DLD1 (cell line): ENCODE measurements at regions not wholly inside any gene's neighbourhood (a gene's known extent, or its start where the extent isn't known, plus 50 kb on each side); places are given as distances from the start of the nearest gene placed in this dataset.
"Not testable (repeated sequence)": the region's sequence is repeated elsewhere in the genome, so short reads cannot be mapped to it uniquely, and the experiment has no call there.

Source experiments
- in situ Hi-C: cut with HindIII; loops from 2 replicates; pipeline ENCODE4 v1.10.0; 2017; ENCODE audit warnings: low sequenced_read_pairs

DNA sequence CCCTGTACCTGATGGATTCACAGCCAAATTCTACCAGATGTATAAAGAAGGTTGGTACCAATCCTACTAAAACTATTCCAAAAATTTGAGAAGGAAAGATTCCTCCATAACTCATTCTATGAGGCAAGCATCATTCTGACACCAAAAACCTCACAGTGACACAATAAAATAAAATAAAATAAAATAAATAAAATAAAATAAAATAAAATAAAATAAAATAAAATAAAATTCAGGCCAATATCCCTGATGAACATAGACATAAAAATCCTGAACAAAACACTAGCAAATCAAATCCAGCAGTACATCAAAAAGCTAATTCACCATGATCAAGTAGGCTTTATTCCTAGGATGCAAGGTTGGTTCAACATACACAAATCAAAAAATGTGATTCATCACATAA is 108.1 kb downstream of the PROX1 start:
- in situ Hi-C loops, result not testable (repeated sequence)

DNA sequence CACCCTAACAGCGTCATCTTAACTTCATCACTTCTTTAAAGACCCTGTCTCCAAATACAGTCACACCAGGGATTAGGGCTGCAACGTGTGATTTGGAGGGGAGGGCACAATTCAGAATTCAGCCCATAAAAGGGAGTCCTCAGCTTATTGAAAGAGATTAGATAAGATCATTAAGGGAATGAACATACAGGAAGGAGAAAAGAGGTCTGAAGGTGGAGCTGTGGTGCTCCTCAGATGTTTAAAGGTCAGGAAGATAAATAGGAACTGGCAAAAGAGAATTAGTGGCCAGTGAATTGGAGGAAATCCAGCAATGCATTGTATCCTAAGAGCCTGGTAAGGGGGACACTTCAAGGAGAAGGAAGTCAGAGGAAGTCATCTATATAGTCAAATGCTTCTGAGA is 113.5 kb downstream of the PROX1 start:
- in situ Hi-C loops, result no loop called here

DNA sequence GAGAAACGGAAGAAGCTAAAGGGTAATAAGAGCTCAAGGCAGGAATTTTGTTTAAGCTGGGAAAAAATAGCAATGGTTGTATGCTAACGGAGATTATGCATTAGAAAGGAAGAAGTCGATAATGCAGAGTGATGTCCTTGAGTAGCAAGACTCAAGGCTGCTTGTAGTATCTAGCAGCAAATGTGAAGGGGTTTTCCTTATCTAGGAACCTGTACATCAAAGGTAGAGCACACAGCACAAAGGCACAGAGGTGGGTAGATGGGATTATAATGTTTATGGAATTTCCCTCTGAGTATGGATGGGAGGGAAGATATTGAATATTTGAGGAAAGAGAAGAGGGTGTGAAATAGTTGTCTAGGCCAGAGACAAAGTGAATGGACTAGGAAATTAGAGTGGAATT is 114.1 kb downstream of the PROX1 start:
- in situ Hi-C loops, result no loop called here

DNA sequence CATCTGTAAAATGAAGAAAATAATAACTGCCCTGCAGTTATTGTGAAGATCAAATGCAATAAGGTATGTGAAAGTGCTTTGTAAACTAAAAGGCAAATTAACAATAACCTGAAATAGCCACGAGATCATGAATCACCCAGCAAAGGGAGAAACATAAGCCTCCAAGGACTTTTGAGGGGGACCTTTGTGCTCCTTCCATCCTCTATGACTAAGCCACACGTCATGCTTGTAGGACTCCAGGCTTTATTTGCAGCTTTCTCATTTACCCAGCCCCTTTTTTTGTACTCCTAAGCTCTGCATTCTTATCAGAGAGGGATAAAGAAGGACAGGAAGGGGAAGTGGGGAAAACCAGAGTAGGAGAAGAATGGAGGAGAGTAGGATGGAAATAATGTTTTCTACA is 115.1 kb downstream of the PROX1 start:
- in situ Hi-C loops, result no loop called here

DNA sequence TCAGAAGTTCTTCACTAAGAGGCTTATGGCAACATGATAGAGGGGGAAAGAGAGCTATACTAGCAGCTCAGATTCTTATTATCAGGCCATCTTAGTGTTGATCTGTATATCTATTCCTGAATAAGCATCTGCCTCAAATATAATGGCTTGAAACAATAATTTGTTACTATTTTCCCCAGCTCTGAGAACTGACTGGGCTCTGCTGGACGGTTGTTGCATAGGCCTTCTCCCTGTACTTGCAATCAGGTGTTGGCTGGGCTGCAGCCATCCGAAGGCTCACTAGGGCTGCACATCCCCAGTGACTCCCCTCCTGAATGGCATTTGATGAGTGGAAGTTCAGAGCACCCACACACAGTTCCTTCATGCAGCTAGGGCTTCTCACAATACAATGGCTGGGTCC is 116.0 kb downstream of the PROX1 start:
- in situ Hi-C loops, result no loop called here

DNA sequence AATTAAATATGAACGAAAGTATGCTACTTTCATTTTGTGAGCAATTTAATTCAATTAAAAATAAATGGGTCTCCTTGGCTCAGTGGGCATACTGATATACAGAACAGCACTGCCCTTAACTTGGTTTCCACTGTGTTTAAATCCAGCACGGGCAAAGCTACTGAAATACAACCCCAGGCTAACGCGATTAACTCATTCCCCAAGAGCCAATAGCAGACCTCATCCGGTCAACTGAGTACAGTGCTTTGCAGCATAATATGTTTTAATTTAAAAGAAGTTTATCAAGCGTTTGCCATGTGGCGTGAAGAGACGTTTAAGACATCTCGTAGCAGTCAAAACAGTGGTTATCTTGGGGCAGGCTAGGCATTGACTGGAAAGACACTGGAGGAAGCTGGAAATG is 118.6 kb downstream of the PROX1 start:
- in situ Hi-C loops, result no loop called here

DNA sequence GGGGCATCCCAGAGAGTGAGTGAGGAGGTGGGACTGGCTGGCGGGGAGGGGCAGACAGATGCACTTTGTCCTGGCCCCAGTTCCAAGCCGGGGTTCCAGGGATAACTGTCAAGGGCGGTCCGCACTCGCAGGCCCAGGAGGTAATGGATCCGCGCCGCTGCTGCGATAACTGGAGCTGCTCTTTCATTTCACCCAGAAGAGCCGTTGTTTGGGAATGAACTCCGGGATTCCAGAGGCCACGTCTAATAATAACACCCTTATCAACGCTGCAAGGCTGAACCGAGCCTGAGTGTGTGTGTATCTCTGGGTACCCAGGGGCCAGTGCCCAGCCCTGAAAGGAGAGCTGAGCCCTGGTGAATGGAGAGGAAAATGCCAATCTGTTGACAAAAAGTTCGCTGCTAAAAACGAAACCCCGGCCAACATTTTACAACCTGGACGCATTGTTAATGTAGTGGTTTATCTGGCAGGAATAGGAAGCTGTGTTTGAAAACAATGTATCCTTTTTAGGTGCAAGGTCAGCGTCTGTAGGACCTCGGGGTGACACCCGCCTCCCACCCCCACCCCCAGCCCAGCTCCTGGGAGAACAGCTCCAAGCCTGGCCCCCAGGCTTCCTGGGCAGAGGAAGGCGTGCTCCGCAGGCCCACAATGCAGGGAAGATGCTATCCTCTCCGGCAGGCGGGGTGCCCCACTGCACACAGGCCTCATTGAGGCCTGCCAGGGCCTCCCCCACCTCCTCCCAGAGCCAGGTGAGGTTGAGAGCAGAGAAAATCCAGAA is 119.7 kb downstream of the PROX1 start:
- in situ Hi-C loops, result no loop called here

DNA sequence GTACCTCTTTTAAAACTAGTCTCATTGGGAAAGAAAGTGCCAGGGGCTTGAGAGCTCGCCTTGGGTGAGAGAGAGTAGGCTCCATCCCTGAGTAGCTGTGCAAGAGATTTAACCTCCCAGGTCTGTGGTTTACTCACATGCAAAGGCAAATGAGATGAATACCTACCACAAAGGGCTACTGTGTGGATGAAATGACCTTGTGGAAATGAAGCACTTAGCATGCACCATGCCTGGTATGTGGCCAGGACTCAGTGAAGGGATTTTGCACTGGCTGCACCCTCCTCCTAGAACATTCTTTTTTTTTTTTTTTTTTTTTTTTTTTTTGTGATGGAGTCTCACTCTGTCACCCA is 120.3 kb downstream of the PROX1 start:
- in situ Hi-C loops, result no loop called here

DNA sequence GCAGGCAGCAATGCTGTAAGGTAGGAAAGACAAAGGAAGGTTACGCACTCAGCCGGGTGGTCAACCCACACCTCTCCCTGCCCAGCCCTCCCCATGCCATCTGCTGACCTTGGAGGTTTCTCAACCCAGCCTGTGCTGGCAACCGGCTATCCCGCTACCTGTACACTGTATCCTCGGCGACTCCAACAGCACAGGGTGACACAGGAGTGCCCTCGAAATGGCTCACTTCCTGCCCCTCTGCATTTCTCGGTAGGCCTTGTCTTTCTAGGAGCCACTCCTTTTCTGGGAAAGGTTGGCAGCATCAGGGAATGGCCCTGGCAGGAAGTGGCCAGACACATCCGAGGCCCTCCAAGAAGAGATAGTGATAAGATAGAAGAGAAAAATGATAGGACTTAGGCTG is 124.0 kb downstream of the PROX1 start:
- in situ Hi-C loops, result no loop called here

DNA sequence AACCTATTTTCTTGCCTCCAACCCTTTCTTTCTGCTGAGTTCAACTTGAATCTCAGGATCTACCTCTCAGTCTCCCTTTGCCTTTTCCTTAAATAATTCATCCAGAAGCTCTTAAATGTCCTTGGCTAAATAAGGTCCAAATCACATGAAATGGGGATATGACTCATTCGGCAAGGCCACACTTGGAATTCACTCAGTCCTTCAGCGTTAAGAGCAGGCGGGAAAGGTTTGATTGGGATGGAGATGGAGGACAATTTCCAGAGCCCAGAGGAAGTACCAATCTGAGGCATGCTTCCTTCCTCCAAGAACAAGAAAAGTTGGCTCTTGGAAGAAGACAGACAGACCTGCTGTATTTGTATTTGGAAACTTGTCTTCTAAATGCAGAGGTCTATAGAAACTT is 128.5 kb downstream of the PROX1 start:
- in situ Hi-C loops, result no loop called here

DNA sequence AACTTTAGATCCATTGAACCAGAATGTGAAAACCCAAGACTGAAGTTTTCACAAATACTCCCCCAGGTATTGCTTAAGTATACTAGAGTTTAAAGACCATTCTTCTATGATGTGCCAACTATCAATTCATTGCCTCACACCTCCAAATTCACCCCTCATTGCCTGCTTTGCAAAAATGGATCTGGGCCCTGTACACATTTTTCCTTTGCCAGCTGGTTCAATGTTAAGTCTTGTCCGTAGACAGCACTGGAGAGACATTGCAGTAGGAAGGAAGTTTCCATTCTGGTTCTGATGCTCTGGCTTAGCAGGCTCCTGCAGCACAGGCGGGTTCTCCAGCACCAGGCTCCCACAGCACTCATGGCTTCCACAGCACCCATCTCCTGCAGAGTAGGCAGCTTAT is 130.0 kb downstream of the PROX1 start:
- in situ Hi-C loops, result no loop called here

DNA sequence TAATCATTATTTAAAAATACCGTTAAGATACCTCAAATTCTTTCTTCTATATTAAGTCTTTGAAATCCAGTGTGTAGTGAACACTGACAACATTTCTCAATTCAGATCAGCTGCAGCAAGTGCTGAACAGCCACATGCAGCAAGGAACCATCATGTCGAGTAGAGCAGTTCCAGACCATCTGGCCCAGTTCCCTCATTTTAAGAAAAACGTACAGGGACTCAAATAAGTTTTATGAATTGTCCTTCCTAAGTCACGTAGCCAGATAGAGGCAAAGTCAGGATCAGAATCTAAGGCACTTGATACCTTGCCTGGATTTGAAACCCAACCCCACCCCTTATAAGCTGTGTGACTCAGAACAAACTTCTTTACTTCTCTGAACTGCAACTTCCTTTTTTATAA is 132.4 kb downstream of the PROX1 start:
- in situ Hi-C loops, result no loop called here

DNA sequence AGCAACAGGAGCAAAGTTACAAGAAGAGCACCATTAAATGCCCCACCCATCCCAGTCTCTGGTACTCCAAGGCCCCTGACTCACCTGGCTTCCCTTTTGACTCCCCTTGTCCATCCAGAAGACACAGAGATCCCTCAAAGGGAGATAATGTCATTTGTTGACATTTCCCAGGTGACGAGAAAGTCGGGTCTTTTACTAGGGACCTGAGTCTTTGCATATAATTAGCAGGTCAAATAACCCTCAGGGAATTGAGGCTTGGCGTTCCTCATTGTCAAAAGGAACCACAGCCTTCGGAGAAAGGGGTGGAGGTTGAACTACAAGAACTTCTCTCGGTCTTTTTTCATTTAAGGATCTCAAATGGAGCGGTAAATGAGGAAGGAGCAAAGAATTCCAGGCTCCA is 133.2 kb downstream of the PROX1 start:
- in situ Hi-C loops, result no loop called here

DNA sequence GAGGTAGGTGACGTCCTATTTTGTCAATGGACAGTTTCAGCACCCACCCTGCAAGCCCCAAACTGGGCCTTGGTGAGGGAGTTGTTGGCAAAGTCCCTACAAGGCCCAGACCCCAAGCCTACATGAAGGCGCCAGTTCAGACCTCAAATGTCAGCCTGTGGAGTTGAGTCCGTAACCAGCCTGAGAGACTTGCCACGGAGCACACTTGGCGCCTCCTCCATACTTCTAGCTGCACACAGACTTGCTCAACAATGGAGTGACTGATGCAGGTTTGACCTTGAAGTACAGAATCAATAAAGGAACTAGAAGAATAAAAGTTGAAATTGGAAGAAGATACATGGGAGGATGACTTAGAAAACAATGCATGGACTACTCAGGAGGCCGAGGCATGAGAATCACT is 134.3 kb downstream of the PROX1 start:
- in situ Hi-C loops, result no loop called here

DNA sequence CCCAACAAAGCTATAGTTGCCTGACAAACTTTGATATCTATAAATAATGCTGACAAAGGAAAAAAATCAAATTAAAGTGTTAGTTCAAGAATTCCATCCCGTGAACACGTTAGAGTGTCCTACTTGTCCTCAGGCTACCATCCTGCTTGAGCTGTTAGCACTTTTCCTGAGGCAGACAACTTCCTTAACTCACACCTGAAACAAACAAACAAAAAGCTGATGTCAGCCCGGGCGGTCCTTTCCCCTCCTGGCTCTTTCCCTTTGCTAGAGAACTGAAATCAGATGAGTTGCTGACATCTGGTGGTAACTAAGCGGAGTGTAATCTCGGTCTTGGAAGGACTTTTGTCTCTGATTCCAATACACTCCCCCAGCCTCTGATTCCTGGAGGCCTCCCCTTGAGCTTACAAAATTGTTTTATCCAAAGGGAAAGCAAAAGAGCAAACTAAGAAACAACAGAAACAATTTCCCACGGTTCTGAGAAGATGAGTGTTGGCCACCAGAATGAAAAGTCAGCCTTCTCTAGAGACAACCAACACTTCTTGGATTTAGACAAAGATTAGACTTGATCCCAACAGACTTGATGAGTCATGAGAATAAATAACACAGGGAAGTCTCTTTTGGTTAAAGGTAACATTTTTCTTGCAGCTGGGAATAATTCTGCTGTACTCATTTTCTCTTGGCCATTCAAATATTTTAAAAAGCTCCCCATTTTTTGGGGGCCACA is 135.4 kb downstream of the PROX1 start:
- in situ Hi-C loops, result no loop called here

DNA sequence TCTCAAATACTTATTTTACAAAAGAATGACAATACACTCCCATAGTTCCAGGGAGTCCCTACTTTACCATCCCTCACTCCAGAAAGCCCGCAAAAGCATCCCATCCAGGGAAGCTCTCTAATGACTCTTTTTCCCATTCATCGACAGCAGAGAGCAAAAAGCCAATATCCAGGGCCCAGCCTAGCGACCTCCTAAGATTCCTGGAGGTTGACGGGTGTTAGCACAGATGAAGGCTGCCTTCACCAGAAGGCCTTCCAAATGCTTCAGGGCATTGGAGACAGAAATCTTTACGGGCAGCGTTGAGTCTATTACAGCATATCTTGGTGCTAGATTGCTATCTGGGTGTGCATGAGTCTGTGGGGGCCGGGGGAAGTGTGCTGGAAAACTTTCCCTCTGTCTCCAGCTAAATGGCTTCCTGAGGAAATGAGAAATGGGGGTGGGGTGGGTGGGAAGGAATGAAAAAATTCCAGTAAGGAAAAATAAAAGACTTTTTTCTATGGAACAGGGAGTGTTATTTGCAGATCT is 136.6 kb downstream of the PROX1 start:
- in situ Hi-C loops, result no loop called here

DNA sequence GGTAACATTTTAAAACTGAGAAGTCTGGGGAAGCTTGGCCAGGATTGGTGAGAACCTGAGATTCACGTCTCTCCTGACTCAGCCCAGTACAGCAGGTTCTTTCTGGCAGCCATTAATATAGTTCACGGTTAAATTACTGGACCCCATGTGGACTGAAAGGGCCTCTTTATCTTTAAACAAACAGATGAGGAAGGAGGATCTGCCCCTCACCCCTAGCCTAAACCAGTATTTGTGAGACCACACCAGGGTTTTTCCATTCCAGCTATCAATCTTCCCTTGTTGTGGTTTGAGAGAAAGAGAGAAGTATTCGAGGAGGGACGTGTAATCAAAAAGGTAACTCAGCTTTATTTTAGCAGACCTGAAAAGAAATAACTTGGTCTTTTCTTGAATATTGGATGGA is 137.1 kb downstream of the PROX1 start:
- in situ Hi-C loops, result no loop called here

DNA sequence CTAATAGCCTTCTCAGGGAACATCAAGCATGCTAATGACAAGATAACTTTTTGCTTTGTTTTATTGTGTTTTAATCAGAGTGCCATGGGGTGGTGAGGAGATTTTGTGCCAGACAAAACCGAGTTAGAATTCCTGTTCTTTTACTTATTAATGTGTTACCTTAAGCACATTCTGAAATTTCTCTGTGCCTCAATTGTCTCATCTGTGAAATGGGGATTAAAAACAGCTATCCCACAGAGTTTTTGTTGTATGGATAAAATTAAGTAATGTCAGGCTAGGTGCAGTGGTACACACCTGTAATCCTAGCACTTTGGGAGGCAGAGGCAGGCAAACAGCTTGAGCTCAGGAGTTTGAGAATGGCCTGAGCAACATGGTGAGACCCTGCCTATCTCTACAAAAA is 138.0 kb downstream of the PROX1 start:
- in situ Hi-C loops, result no loop called here

DNA sequence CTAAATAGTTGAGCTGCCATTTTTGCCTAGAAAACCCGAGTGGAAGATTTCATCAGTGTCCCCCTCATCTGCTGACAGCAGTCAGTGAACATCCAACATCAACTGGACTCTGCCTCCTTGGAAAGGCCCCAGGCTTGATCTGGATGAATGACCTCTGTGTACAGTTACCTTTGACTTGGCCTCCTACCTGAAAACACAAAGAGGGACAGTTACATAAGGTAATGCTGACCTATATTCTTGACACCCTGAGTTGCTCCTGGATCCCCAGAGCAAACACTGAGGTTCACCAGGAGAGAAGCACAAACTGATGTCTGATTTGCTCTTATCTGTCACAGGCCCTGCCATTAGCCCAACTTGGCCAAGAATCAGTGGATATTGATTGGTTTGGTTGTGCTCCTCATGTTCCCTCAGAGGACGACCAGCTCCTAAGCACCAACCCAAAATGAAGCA is 138.9 kb downstream of the PROX1 start:
- in situ Hi-C loops, result no loop called here

DNA sequence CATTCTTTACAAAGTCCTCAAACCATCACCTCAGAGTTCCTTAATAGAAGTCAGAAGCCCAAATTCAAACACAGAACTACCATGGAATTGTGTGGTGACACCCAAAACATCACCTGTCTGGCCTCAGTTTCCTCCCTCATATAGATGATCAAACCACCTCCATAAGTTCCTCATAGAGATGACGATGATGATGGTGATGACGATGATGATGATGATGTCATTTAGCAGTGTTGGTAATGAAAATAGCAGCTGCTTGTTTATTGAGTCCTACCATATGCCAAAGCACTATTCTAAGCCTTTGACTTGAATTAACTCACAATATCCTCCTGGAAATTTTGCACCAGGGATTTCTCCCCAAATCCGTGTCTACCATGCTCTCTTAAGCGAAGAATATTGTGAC is 139.9 kb downstream of the PROX1 start:
- in situ Hi-C loops, result no loop called here

DNA sequence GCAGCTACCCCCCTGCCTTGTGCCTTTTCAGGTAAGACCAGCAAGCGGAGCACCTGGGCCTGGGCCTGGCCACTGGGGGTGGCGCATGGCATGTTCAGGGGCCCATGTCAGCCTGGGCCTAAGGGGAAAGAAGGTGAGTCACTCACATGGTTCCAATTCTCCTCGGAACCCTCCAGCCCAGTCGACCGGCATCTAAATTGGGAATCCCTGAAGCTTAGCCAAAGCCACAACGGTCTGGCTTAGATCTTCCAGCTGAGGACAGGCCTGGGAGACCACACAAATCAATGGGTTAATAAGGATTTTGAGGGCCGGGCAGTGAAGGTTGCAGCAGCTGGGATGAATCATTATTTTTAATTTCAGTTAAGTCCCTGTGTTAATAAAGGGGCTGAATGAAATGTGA is 145.1 kb upstream of the SMYD2 start:
- in situ Hi-C loops, result no loop called here

DNA sequence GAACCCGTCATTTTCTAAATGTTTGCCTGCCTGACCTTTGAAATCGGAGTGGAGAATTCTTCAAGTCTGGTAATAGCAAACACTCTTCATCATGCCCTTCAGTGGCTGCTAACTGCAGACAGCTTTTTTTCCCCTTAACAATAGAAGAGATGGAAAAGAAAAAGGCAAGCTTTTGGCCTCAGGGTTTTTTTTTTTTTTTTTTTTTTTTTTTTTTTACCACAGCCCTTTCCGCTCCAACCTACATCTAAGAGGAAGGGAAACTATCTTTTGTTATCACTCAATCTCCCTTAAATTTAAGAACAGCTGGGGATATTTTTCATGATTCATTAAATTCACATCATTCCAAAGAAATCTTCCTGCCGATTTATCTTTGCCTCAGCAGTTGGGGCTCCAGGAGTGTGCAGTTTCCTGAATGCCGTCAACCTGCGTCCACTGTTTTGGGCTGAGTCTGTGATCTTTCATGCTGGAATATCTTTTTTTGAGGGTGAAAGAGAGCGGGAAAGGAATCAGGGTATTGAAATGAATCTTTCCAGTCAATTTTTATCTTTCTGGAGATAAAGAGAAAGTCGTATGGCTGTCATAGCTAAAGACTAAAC is 144.5 kb upstream of the SMYD2 start:
- in situ Hi-C loops, result no loop called here
